Calu3 (cell line): ENCODE measurements at regions not wholly inside any gene's neighbourhood (a gene's known extent, or its start where the extent isn't known, plus 50 kb on each side); places are given as distances from the start of the nearest gene placed in this dataset.
"Not testable (repeated sequence)": the region's sequence is repeated elsewhere in the genome, so short reads cannot be mapped to it uniquely, and the experiment has no call there.

Experiments used
- BruUV-seq: library from RNA; stranded (reverse); fragments of 400-500 nt; replicated peaks from 2 replicates; lab custom pipeline; 2021; lab: Mats Ljungman, UMichigan
- CTCF ChIA-PET: fragments of 300-600 bp; sonication (Branson Sonifier 250); formaldehyde crosslinking; loops from one replicate; lab custom pipeline; 2022; ENCODE audit warnings: antibody characterized with exemption; lab: Charles Lee
- DNase-seq: peaks from one replicate; pipeline ENCODE4 v3.0.0; 2022
- H3K27ac Mint-ChIP-seq: one replicate; pipeline ENCODE4 v1.8.0; 2022; ENCODE audit warnings: mixed read lengths; ENCODE audit not compliant: unreplicated experiment
- H3K27me3 Mint-ChIP-seq: one replicate; pipeline ENCODE4 v1.8.0; 2022; ENCODE audit warnings: mixed read lengths; ENCODE audit not compliant: unreplicated experiment
- H3K36me3 Mint-ChIP-seq: one replicate; pipeline ENCODE4 v1.8.0; 2022; ENCODE audit warnings: mild to moderate bottlenecking, moderate library complexity, mixed read lengths; ENCODE audit not compliant: insufficient read depth, unreplicated experiment
- H3K4me1 Mint-ChIP-seq: one replicate; pipeline ENCODE4 v1.8.0; 2022; ENCODE audit warnings: mild to moderate bottlenecking, low read depth, mixed read lengths; ENCODE audit not compliant: unreplicated experiment
- H3K4me3 Mint-ChIP-seq: one replicate; pipeline ENCODE4 v1.8.0; 2022; ENCODE audit warnings: mild to moderate bottlenecking, low read depth, moderate library complexity, mixed read lengths; ENCODE audit not compliant: unreplicated experiment
- H3K9me3 Mint-ChIP-seq: one replicate; pipeline ENCODE4 v1.8.0; 2022; ENCODE audit warnings: low read depth, mixed read lengths; ENCODE audit not compliant: unreplicated experiment
- intact Hi-C: fragments of 100-400 bp; cut with micrococcal nuclease; formaldehyde crosslinking; loops from one replicate; pipeline ENCODE4 v1.10.0; 2022; ENCODE audit not compliant: unreplicated experiment
- TF ChIP-seq, protein P1 (sequence below): fragments of 200-600 bp; IDR thresholded peaks from one replicate; pipeline ENCODE4 v1.8.0; 2022; ENCODE audit warnings: antibody characterized with exemption; ENCODE audit not compliant: unreplicated experiment

- CTCF ChIA-PET, H3K4me1 Mint-ChIP-seq, DNase-seq, H3K9me3 Mint-ChIP-seq, H3K4me3 Mint-ChIP-seq, H3K27ac Mint-ChIP-seq, H3K36me3 Mint-ChIP-seq, intact Hi-C loops, BruUV-seq: not testable (repeated sequence)
- H3K27me3 Mint-ChIP-seq: peaks cover 52% of the 10 kb centered on the region
Observed at GRCh38 chr16:29128732-29129457, 144.0 kb downstream of the LAT start.

DNA sequence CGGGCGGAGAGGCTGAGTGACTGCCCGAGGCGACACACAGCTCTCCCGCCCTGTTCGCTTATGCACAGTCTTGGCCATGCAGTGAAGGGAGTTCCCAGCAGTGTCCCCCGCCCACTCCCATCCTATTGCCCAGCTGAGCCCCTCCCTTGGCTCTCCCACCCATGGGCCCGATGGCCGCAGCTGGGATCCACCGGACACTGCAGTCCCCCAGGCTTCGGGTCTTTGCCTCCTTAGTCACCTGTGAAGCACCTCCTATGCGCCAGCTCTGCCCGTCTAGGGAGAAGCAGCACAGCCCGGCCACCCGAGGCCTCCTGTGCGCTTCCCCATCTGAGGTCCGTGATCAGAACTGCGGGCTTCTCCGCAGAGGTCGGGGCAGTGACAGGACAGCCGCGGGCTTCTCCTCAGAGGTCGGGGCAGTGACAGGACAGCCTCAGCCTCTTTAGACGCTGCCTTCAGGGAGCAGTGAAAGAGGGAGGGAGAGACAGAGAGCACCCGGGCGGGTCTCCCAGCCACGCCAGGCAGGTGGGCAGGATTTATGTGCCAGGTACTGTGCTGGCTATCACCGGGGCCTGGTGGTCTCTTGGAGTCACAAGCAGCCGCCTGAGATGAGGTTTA lies 143.1 kb downstream of the LAT start:
- H3K4me1 Mint-ChIP-seq, H3K36me3 Mint-ChIP-seq, BruUV-seq, H3K4me3 Mint-ChIP-seq, intact Hi-C loops, DNase-seq, CTCF ChIA-PET, H3K27ac Mint-ChIP-seq, H3K9me3 Mint-ChIP-seq: not testable (repeated sequence)
- peaks cover 52% of the 10 kb centered on the region for H3K27me3 Mint-ChIP-seq

- TF ChIP-seq, protein P1, sequence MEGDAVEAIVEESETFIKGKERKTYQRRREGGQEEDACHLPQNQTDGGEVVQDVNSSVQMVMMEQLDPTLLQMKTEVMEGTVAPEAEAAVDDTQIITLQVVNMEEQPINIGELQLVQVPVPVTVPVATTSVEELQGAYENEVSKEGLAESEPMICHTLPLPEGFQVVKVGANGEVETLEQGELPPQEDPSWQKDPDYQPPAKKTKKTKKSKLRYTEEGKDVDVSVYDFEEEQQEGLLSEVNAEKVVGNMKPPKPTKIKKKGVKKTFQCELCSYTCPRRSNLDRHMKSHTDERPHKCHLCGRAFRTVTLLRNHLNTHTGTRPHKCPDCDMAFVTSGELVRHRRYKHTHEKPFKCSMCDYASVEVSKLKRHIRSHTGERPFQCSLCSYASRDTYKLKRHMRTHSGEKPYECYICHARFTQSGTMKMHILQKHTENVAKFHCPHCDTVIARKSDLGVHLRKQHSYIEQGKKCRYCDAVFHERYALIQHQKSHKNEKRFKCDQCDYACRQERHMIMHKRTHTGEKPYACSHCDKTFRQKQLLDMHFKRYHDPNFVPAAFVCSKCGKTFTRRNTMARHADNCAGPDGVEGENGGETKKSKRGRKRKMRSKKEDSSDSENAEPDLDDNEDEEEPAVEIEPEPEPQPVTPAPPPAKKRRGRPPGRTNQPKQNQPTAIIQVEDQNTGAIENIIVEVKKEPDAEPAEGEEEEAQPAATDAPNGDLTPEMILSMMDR: no peak
- CTCF ChIA-PET: no interaction called here
- Mint-ChIP-seq H3K27ac (no peak overlapping the region), H3K4me3 (no peak overlapping the region), H3K27me3 (peaks cover 52% of the 10 kb centered on the region), H3K9me3 (no peaks in the 10 kb centered on the region), H3K4me1 (no peaks in the 10 kb centered on the region), H3K36me3 (no peaks in the 10 kb centered on the region)
- no TSS peak for BruUV-seq
- intact Hi-C loops: no loop called here
- DNase-seq: no peak
Observed at GRCh38 chr16:29126616-29127015, 141.8 kb downstream of the LAT start.

DNA sequence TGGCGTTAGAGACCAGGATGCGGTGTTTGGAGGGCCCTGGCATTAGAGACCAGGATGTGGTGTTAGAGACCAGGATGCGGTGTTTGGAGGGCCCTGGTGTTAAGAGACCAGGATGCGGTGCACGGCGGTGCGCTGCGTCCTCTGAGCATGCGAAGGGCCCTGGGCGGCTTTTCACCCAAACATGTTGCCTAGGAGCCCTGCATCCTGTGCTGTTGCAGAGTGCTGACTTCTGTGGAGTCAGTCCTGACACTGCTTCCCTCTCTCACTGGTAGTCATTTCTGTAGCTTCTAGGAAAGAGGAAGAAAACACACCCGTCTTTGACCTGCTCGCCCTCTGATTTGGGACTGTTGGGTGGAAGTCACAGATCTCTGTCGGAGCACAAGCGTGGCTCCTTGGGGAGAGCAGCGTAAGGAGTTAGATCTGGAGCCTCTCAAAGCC lies 141.2 kb downstream of the LAT start:
- H3K27me3 Mint-ChIP-seq: peaks cover 52% of the 10 kb centered on the region
- CTCF ChIA-PET: no interaction called here

DNA sequence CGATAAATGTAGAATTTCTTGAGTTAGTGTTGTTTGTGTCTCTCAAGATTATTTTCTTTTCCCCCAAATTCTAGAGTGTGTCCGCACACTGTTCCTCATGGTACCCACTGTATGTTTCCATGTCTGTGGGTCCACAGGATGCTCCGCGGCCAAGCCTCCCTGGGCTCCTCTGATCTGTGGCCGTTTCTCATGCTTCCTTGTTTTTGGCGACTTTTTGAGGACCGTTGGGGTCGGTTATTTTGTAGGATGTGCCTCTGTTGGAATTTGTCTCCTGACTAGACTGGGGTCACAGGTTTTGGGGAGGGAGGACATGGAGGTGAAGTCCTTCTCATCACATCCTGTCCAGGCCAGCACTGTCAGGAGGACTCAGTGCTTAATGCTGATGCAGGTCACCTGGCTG lies 140.0 kb downstream of the LAT start:
- Mint-ChIP-seq H3K4me1 (no peaks in the 10 kb centered on the region), H3K9me3 (no peaks in the 10 kb centered on the region), H3K27ac (no peak overlapping the region), H3K36me3 (no peaks in the 10 kb centered on the region), H3K27me3 (peaks cover 52% of the 10 kb centered on the region), H3K4me3 (no peak overlapping the region)
- no peak for DNase-seq
- no TSS peak for BruUV-seq
- intact Hi-C loops: no loop called here
- TF ChIP-seq, protein P1: no peak
- CTCF ChIA-PET: interaction anchor here (0.7 kb wide), 1 partner anchor 14 kb away, joined by 4 read pairs; no protein-coding TSS in a partner anchor

More for the DNA sequence above, 141.2 kb downstream of the LAT start:
- Mint-ChIP-seq H3K4me3 (no peak overlapping the region), H3K4me1 (no peaks in the 10 kb centered on the region), H3K27ac (no peak overlapping the region), H3K36me3 (no peaks in the 10 kb centered on the region), H3K9me3 (no peaks in the 10 kb centered on the region)
- TF ChIP-seq, protein P1: no peak
- no TSS peak for BruUV-seq
- intact Hi-C loops: no loop called here
- no peak for DNase-seq

GRCh38 chr16:29124162-29124561 lies 139.3 kb downstream of the LAT start:
- intact Hi-C loops, DNase-seq, H3K4me3 Mint-ChIP-seq, H3K4me1 Mint-ChIP-seq, H3K27ac Mint-ChIP-seq, BruUV-seq, H3K36me3 Mint-ChIP-seq, H3K9me3 Mint-ChIP-seq: not testable (repeated sequence)
- peaks cover 47% of the 10 kb centered on the region for H3K27me3 Mint-ChIP-seq
- CTCF ChIA-PET: interaction anchor here (0.7 kb wide), 1 partner anchor 15 kb away, joined by 4 read pairs; no protein-coding TSS in a partner anchor

DNA sequence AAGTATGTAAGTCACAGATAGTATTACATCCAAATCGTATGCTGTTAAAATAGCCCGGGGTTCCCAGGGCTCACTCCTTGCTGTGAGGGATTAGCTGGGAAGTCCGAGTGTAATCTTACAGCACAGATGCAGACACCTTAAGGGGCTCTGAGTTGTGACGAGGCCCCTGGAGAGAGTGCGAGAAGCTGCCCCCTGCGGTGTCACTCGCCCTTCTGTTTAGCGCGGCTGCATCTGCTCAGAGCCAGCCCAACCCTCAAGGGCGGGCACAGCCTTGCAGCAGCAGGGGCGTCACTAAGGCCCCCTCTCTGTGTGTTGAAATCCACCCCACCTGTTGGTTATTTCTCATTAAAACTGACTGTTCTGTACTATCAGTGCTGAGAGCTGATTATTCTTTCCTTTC lies 135.8 kb downstream of the LAT start:
- H3K27ac Mint-ChIP-seq, intact Hi-C loops, H3K36me3 Mint-ChIP-seq, DNase-seq, H3K9me3 Mint-ChIP-seq, H3K4me1 Mint-ChIP-seq, BruUV-seq, H3K4me3 Mint-ChIP-seq, CTCF ChIA-PET: not testable (repeated sequence)
- peaks cover 12% of the 10 kb centered on the region for H3K27me3 Mint-ChIP-seq
